ENCODE measurements at regions not wholly inside any gene's neighbourhood (a gene's known extent, or its start where the extent isn't known, plus 50 kb on each side); places are given as distances from the start of the nearest gene placed in this dataset.

- TF ChIP-seq CREB1 (IDR thresholded peaks at IDR 0.05), result no peak
- TF ChIP-seq CREB1 (CRISPR knock-in tag; IDR thresholded peaks at IDR 0.05), result no peak
- TF ChIP-seq KDM1A (CRISPR knock-in tag; IDR thresholded peaks at IDR 0.05), result no peak
- no peak for TF ChIP-seq EHMT2 (IDR thresholded peaks at IDR 0.05; ENCODE audit: borderline replicate concordance, low read depth, low read length)
- TF ChIP-seq CTCF (CRISPR knock-in tag; IDR thresholded peaks at IDR 0.05), result no peak
- no peak for TF ChIP-seq ZNF205 (CRISPR knock-in tag; IDR thresholded peaks at IDR 0.05)
- TF ChIP-seq SATB2 (CRISPR knock-in tag; IDR thresholded peaks at IDR 0.05), result no peak
- no peak for TF ChIP-seq GLI4 (CRISPR knock-in tag; IDR thresholded peaks at IDR 0.05; ENCODE audit: borderline replicate concordance)
- TF ChIP-seq ZNF530 (CRISPR knock-in tag; IDR thresholded peaks at IDR 0.05; ENCODE audit: low read depth), result no peak
Observed at GRCh38 chr3:27637346-27637995, 84.7 kb downstream of the EOMES start.
